Breast epithelium (tissue), 4 donors: ENCODE measurements at regions not wholly inside any gene's neighbourhood (a gene's known extent, or its start where the extent isn't known, plus 50 kb on each side); places are given as distances from the start of the nearest gene placed in this dataset.

Source experiments
- DNase-seq, 2 donors: peaks; one replicate each; pipeline ENCODE4 v3.0.0-alpha.2; 2019; ENCODE audit warnings: low spot score in 2 of 2
- H3K27ac ChIP-seq, 2 donors: fragments of 200-600 bp; sonication (generic) in 1 of 2; one replicate each; pipeline ENCODE4 v1.5.1; 2016 to 2019; ENCODE audit warnings: mild to moderate bottlenecking in 1 of 2
- H3K27me3 ChIP-seq, 2 donors: fragments of 200-600 bp; sonication (generic) in 1 of 2; one replicate each; pipeline versions ENCODE4 v1.5.1 to v1.6.0; 2017 to 2019; ENCODE audit warnings: control low read depth in 1 of 2, mild to moderate bottlenecking in 1 of 2
- H3K36me3 ChIP-seq: fragments of 200-600 bp; one replicate; pipeline ENCODE4 v1.5.1; 2019
- H3K4me1 ChIP-seq, 2 donors: fragments of 200-600 bp; sonication (generic); one replicate each; pipeline ENCODE4 v1.5.1; 2016 to 2019; ENCODE audit warnings: control low read depth in 1 of 2
- H3K4me3 ChIP-seq, 3 donors: fragments of 200-600 bp; sonication (generic); 1 replicate in 2 of 3; 2 replicates in 1 of 3; pipeline ENCODE4 v1.5.1; 2016 to 2019; ENCODE audit warnings: mild to moderate bottlenecking in 3 of 3, moderate library complexity in 2 of 3
- H3K9me3 ChIP-seq, 2 donors: fragments of 200-600 bp; sonication (generic) in 1 of 2; one replicate each; pipeline ENCODE4 v1.5.1; 2016 to 2019; ENCODE audit warnings: control low read depth in 1 of 2
- CTCF ChIP-seq, 3 donors: fragments of 450-650 bp; IDR thresholded peaks; one replicate each; pipeline ENCODE4 v1.5.1; 2016 to 2017; ENCODE audit warnings: antibody characterized with exemption in 3 of 3, mild to moderate bottlenecking in 3 of 3, moderate library complexity in 3 of 3
- POLR2A ChIP-seq: fragments of 450-650 bp; IDR thresholded peaks from one replicate; pipeline ENCODE4 v1.6.1; 2016; ENCODE audit warnings: antibody characterized with exemption, mild to moderate bottlenecking, moderate library complexity
- POLR2AphosphoS5 ChIP-seq, 3 donors: sonication (generic); formaldehyde crosslinking; IDR thresholded peaks; one replicate each; pipeline ENCODE4 v1.6.1; 2017; ENCODE audit warnings: antibody characterized with exemption in 3 of 3
- intact Hi-C: fragments of 100-400 bp; cut with DNase I; formaldehyde crosslinking; loops from one replicate; pipeline ENCODE4 v1.15.1; 2023; ENCODE audit warnings: low total_unique reads

- Histone ChIP-seq H3K27me3 (no peaks in the 10 kb centered on the region), H3K27ac (no peak overlapping the region), H3K36me3 (no peaks in the 10 kb centered on the region), H3K4me3 (no peak overlapping the region), H3K4me1 (no peaks in the 10 kb centered on the region), H3K9me3 (peaks cover 0 to 1% of the 10 kb centered on the region in 2 donors)
- intact Hi-C loops, result no loop called here
- no peak for DNase-seq
- no peak for TF ChIP-seq POLR2AphosphoS5 (IDR thresholded peaks at IDR 0.05)
- no peak for TF ChIP-seq CTCF (IDR thresholded peaks at IDR 0.05)
- no peak for TF ChIP-seq POLR2A
Measured at GRCh38 chr13:26456650-26457049, 100.8 kb upstream of the WASF3 start.

- intact Hi-C loops, result no loop called here
- Histone ChIP-seq H3K9me3 (no peaks in the 10 kb centered on the region), H3K27ac (no peak overlapping the region), H3K4me3 (no peak overlapping the region), H3K36me3 (no peaks in the 10 kb centered on the region), H3K4me1 (no peaks in the 10 kb centered on the region), H3K27me3 (no peaks in the 10 kb centered on the region)
- no peak for DNase-seq
- no peak for TF ChIP-seq CTCF (IDR thresholded peaks at IDR 0.05)
- no peak for TF ChIP-seq POLR2AphosphoS5 (IDR thresholded peaks at IDR 0.05)
- TF ChIP-seq POLR2A, result no peak
Measured at GRCh38 chr13:26457212-26457611, 100.3 kb upstream of the WASF3 start.

- no peaks in the 10 kb centered on the region for H3K9me3 ChIP-seq
- no peak overlapping the region for H3K4me3 ChIP-seq
- no peaks in the 10 kb centered on the region for H3K4me1 ChIP-seq
- no peaks in the 10 kb centered on the region for H3K36me3 ChIP-seq
- H3K27me3 ChIP-seq, result no peaks in the 10 kb centered on the region
- no peak for TF ChIP-seq CTCF (IDR thresholded peaks at IDR 0.05)
- no peak for TF ChIP-seq POLR2AphosphoS5 (IDR thresholded peaks at IDR 0.05)
- TF ChIP-seq POLR2A, result no peak
- no peak overlapping the region for H3K27ac ChIP-seq
- no peak for DNase-seq
- intact Hi-C loops, result no loop called here
Measured at GRCh38 chr13:26458196-26458749, 99.2 kb upstream of the WASF3 start.

GRCh38 chr13:26459276-26460131 is 98.0 kb upstream of the WASF3 start:
- no peak for DNase-seq

More at GRCh38 chr13:26459276-26460131, 98.0 kb upstream of the WASF3 start:
- no peak overlapping the region for H3K27ac ChIP-seq
- intact Hi-C loops, result loop anchor here (5.0 kb wide), 1 partner anchor 1343 kb away; no protein-coding TSS in a partner anchor
- H3K36me3 ChIP-seq, result no peaks in the 10 kb centered on the region
- no peak overlapping the region for H3K4me3 ChIP-seq
- no peaks in the 10 kb centered on the region for H3K9me3 ChIP-seq
- no peaks in the 10 kb centered on the region for H3K4me1 ChIP-seq
- TF ChIP-seq CTCF (IDR thresholded peaks at IDR 0.05) (no peak), POLR2AphosphoS5 (IDR thresholded peaks at IDR 0.05) (no peak), POLR2A (no peak)
- H3K27me3 ChIP-seq, result no peaks in the 10 kb centered on the region
